Vagina (tissue), 2 donors: ENCODE measurements at regions not wholly inside any gene's neighbourhood (a gene's known extent, or its start where the extent isn't known, plus 50 kb on each side); places are given as distances from the start of the nearest gene placed in this dataset.

Experiments
- DNase-seq, 2 donors: peaks; one replicate each; pipeline ENCODE4 v3.0.0-alpha.2; 2017; ENCODE audit errors: extremely low spot score in 2 of 2
- H3K27ac ChIP-seq: fragments of 200-600 bp; sonication (generic); one replicate; pipeline ENCODE4 v1.5.1; 2019
- H3K27me3 ChIP-seq: fragments of 200-600 bp; sonication (generic); one replicate; pipeline ENCODE4 v1.5.1; 2019
- H3K36me3 ChIP-seq, 2 donors: fragments of 200-600 bp; sonication (generic); one replicate each; pipeline ENCODE4 v1.5.1; 2017 to 2019
- H3K4me1 ChIP-seq: fragments of 200-600 bp; sonication (generic); one replicate; pipeline ENCODE4 v1.5.1; 2019
- H3K4me3 ChIP-seq, 2 donors: fragments of 200-600 bp; sonication (generic); 1 replicate in 1 of 2; 2 replicates in 1 of 2; pipeline ENCODE4 v1.5.1; 2016 to 2019
- H3K9me3 ChIP-seq: fragments of 200-600 bp; sonication (generic); one replicate; pipeline ENCODE4 v1.5.1; 2019
- POLR2A ChIP-seq, 2 donors: fragments of 450-650 bp; IDR thresholded peaks; one replicate each; pipeline ENCODE4 v1.6.1; 2017; ENCODE audit warnings: antibody characterized with exemption in 2 of 2, mild to moderate bottlenecking in 2 of 2, moderate library complexity in 2 of 2
- POLR2AphosphoS5 ChIP-seq, 2 donors: sonication (generic); formaldehyde crosslinking; IDR thresholded peaks; one replicate each; pipeline ENCODE4 v1.9.0; 2017; ENCODE audit warnings: antibody characterized with exemption in 2 of 2, mild to moderate bottlenecking in 2 of 2, low read depth in 1 of 2; ENCODE audit not compliant: insufficient read depth in 1 of 2
- intact Hi-C: fragments of 100-400 bp; cut with DNase I; formaldehyde crosslinking; loops from one replicate; pipeline ENCODE4 v1.15.1; 2023
- TF ChIP-seq, protein P1 (sequence below), 3 experiments: fragments of 450-650 bp in 2 of 3; fragments of 200-600 bp in 1 of 3; sonication (generic) in 1 of 3; IDR thresholded peaks; one replicate each; pipeline ENCODE4 v1.5.1; 2017 to 2019; ENCODE audit warnings: antibody characterized with exemption in 3 of 3, mild to moderate bottlenecking in 2 of 3, moderate library complexity in 2 of 3

DNA sequence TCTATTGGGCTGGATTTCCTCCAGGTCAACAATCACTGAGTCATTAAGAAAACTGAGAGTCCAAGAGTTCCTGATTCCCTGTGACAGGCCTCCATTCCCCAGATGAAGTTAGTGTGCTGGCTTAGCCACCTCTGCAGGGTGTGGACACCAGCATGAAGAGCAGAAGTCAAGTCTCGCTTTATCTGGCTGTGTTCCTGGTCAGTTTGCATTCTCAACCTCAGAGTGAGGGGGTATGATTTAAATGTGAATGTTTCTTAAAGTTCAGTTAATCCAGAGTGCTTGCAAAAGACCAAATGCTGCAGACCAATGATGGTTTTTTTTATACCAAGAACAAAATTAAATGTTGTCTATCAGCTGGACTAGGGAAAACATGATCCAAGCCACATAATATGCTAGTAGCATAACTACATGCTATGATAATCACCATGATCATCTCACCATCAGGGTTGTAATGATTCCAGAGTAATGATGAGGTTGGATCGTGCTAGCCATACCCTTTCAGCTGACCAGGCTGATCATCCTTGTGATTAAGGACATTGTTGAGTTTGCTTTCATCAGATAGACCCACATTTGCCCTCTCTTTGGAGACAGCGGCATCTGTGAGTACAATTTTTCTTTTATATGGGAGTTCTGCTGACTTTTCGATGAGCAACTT, 145.8 kb upstream of the ARHGAP20 start:
- Histone ChIP-seq H3K27me3 (no peaks in the 10 kb centered on the region), H3K9me3 (no peaks in the 10 kb centered on the region), H3K36me3 (no peaks in the 10 kb centered on the region), H3K4me3 (no peak overlapping the region), H3K27ac (peak overlapping the region; percentile 67), H3K4me1 (peaks cover 39% of the 10 kb centered on the region)
- intact Hi-C loops = no loop called here
- DNase-seq = no peak
- TF ChIP-seq, protein P1, sequence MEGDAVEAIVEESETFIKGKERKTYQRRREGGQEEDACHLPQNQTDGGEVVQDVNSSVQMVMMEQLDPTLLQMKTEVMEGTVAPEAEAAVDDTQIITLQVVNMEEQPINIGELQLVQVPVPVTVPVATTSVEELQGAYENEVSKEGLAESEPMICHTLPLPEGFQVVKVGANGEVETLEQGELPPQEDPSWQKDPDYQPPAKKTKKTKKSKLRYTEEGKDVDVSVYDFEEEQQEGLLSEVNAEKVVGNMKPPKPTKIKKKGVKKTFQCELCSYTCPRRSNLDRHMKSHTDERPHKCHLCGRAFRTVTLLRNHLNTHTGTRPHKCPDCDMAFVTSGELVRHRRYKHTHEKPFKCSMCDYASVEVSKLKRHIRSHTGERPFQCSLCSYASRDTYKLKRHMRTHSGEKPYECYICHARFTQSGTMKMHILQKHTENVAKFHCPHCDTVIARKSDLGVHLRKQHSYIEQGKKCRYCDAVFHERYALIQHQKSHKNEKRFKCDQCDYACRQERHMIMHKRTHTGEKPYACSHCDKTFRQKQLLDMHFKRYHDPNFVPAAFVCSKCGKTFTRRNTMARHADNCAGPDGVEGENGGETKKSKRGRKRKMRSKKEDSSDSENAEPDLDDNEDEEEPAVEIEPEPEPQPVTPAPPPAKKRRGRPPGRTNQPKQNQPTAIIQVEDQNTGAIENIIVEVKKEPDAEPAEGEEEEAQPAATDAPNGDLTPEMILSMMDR (IDR thresholded peaks at IDR 0.05) = no peak
- peak in 1 of 2 donors; percentile 6 for TF ChIP-seq POLR2AphosphoS5 (IDR thresholded peaks at IDR 0.05; ENCODE audit: insufficient read depth in 1 of 2, low read depth in 1 of 2)

DNA sequence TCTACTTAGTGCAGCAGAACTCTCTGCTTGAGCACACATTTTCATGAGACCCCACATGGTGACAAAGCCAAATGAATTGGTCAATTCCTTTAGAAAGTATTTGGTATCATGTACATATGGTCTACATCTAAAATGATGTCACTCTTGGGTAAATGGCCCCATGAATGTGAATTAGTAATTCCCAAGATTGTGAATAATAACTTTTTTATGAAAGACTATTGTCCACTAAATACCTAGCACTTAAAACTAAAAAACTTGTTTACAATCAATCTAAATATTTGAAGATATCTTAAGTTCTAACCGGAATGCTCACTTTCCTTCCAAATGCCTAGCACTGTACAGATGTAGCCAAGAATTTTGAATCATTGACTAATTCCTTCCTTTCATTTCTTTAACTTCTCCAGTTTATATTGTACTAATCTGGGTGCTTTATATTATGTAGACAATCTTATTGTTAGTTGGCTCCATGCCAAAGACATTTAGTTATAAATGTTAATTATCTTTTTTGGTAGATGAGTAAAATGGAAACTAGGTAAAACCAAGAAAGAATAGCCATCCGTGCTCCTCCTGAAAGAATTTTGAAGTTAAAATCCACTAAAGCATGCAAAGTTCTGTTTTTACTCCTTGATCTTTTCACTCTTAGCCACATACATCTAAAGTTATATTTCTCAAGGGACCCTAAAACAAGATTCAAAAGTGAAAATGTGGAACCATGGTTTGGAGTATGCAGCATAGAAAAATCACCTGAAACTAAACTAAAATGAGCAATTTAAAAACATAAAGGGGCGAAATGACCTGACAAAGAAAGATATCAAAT, 145.0 kb upstream of the ARHGAP20 start:
- Histone ChIP-seq H3K27ac (no peak overlapping the region), H3K4me1 (peaks cover 39% of the 10 kb centered on the region), H3K36me3 (no peaks in the 10 kb centered on the region), H3K9me3 (no peaks in the 10 kb centered on the region), H3K27me3 (no peaks in the 10 kb centered on the region), H3K4me3 (no peak overlapping the region)
- TF ChIP-seq POLR2AphosphoS5 (IDR thresholded peaks at IDR 0.05; ENCODE audit: insufficient read depth in 1 of 2, low read depth in 1 of 2) (no peak), POLR2A (IDR thresholded peaks at IDR 0.05) (no peak)
- TF ChIP-seq, protein P1 (IDR thresholded peaks at IDR 0.05) = no peak
- DNase-seq = no peak
- intact Hi-C loops = no loop called here

DNA sequence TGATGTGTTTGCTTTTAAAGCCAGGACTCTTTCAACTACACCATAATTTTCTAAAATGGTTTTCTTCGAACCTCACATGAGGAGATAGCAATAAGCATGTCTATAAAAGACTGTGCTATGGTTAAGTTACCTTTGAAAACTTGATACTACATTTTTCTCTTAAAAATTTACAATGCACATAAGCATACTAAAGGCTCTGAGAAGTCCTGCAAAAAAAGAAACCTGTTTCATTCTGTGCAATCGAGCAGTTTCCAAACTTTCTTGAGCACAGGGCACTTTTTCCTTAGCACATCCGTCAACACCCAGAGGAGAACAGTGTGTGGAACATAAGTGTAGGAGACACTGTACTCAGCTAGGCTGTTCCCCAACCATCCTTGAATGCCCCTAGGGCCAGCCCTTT, 144.1 kb upstream of the ARHGAP20 start:
- Histone ChIP-seq H3K4me1 (peaks cover 39% of the 10 kb centered on the region), H3K27ac (no peak overlapping the region), H3K4me3 (no peak overlapping the region), H3K36me3 (no peaks in the 10 kb centered on the region), H3K27me3 (no peaks in the 10 kb centered on the region), H3K9me3 (no peaks in the 10 kb centered on the region)
- intact Hi-C loops = no loop called here
- TF ChIP-seq POLR2A (IDR thresholded peaks at IDR 0.05) = no peak
- TF ChIP-seq, protein P1 (IDR thresholded peaks at IDR 0.05) = no peak
- no peak for TF ChIP-seq POLR2AphosphoS5 (IDR thresholded peaks at IDR 0.05; ENCODE audit: insufficient read depth in 1 of 2, low read depth in 1 of 2)
- DNase-seq = no peak

DNA sequence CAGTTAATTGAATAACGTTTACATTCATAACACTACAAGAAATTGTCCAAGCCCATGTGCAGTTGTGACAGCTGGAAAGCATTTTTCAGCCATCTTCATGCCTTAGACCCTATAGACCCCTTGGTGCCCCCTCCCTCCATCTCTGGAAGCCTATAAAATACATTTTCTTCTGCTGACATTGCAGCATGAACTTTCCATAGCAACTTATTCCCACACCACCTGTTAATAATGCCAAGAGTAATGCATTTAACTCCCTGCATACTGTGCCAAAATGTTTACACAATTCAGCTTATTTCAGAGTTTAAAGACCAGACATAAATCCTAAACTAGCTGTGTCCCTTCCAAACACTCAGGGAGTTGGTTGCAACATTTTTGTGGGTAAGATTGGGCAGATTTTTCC, 143.0 kb upstream of the ARHGAP20 start:
- intact Hi-C loops = no loop called here
- no peak overlapping the region for H3K27ac ChIP-seq
- H3K27me3 ChIP-seq = no peaks in the 10 kb centered on the region
- DNase-seq = no peak
- H3K4me1 ChIP-seq = peaks cover 39% of the 10 kb centered on the region
- H3K36me3 ChIP-seq = no peaks in the 10 kb centered on the region
- no peaks in the 10 kb centered on the region for H3K9me3 ChIP-seq
- no peak overlapping the region for H3K4me3 ChIP-seq
- TF ChIP-seq, protein P1 (IDR thresholded peaks at IDR 0.05) = no peak
- no peak for TF ChIP-seq POLR2A (IDR thresholded peaks at IDR 0.05)
- TF ChIP-seq POLR2AphosphoS5 (IDR thresholded peaks at IDR 0.05; ENCODE audit: insufficient read depth in 1 of 2, low read depth in 1 of 2) = no peak
